ENCODE measurements at regions not wholly inside any gene's neighbourhood (a gene's known extent, or its start where the extent isn't known, plus 50 kb on each side); places are given as distances from the start of the nearest gene placed in this dataset.
"Not testable (repeated sequence)": the region's sequence is repeated elsewhere in the genome, so short reads cannot be mapped to it uniquely, and the experiment has no call there.

DNA sequence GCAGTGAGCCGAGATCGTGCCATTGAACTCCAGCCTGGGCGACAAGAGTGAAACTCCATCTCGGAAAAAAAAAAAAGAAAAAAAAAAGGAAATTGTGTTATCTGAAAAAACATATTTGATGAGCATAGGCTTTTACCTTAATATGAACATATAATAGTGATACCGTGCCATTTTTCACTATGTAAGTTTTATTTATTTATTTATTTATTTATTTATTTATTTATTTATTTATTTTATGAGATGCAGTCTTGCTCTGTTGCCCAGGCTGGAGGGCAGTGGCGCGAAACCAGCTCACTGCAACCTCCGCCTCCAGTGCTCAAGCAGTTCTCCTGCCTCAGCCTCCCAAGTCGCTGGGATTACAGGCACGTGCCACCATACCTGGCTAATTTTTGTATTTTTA is 85.2 kb upstream of the FOXP2 start:
- TF ChIP-seq, protein P1, sequence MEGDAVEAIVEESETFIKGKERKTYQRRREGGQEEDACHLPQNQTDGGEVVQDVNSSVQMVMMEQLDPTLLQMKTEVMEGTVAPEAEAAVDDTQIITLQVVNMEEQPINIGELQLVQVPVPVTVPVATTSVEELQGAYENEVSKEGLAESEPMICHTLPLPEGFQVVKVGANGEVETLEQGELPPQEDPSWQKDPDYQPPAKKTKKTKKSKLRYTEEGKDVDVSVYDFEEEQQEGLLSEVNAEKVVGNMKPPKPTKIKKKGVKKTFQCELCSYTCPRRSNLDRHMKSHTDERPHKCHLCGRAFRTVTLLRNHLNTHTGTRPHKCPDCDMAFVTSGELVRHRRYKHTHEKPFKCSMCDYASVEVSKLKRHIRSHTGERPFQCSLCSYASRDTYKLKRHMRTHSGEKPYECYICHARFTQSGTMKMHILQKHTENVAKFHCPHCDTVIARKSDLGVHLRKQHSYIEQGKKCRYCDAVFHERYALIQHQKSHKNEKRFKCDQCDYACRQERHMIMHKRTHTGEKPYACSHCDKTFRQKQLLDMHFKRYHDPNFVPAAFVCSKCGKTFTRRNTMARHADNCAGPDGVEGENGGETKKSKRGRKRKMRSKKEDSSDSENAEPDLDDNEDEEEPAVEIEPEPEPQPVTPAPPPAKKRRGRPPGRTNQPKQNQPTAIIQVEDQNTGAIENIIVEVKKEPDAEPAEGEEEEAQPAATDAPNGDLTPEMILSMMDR (IDR thresholded peaks at IDR 0.05) = not testable (repeated sequence)
- TF ChIP-seq EZH2 (IDR thresholded peaks at IDR 0.05) = not testable (repeated sequence)

All from neural progenitor cell (in vitro differentiated cells).